Stomach (tissue), 8 donors: ENCODE measurements at regions not wholly inside any gene's neighbourhood (a gene's known extent, or its start where the extent isn't known, plus 50 kb on each side); places are given as distances from the start of the nearest gene placed in this dataset.
A peak's percentile ranks its signal among the peaks of the same experiment; 100 is the strongest.

Source experiments
- DNase-seq, 2 donors: peaks; one replicate each; pipeline versions ENCODE4 v3.0.0 to v3.0.0-alpha.2; 2013 to 2019
- H3K27ac ChIP-seq, 5 donors: fragments of 200-600 bp in 4 of 5; sonication (generic) in 4 of 5; one replicate each; pipeline ENCODE4 v1.5.1; 2013 to 2019; ENCODE audit warnings: mild to moderate bottlenecking in 1 of 5, moderate library complexity in 1 of 5
- H3K27me3 ChIP-seq, 3 donors: fragments of 200-600 bp; sonication (generic); one replicate each; pipeline ENCODE4 v1.5.1; 2017 to 2019; ENCODE audit warnings: mixed run types in 1 of 3
- H3K36me3 ChIP-seq, 4 donors: fragments of 200-600 bp; sonication (generic); 1 replicate in 3 of 4; 2 replicates in 1 of 4; pipeline ENCODE4 v1.5.1; 2016 to 2019
- H3K4me1 ChIP-seq, 4 donors: fragments of 200-600 bp; sonication (generic); one replicate each; pipeline ENCODE4 v1.5.1; 2016 to 2019
- H3K4me3 ChIP-seq, 4 donors: fragments of 200-600 bp; sonication (generic) in 3 of 4; one replicate each; pipeline ENCODE4 v1.5.1; 2016 to 2019; ENCODE audit warnings: mild to moderate bottlenecking in 1 of 4
- H3K9me3 ChIP-seq, 4 donors: fragments of 200-600 bp; sonication (generic); one replicate each; pipeline ENCODE4 v1.5.1; 2016 to 2019
- EP300 ChIP-seq: sonication (generic); formaldehyde crosslinking; IDR thresholded peaks from one replicate; pipeline ENCODE4 v1.6.1; 2017; ENCODE audit warnings: antibody characterized with exemption
- POLR2A ChIP-seq, 4 donors: fragments of 450-650 bp; IDR thresholded peaks; one replicate each; pipeline ENCODE4 v1.6.1; 2016; ENCODE audit warnings: antibody characterized with exemption in 4 of 4, control low read depth in 2 of 4, mild to moderate bottlenecking in 1 of 4, moderate library complexity in 1 of 4
- POLR2AphosphoS5 ChIP-seq, 3 donors: sonication (generic); formaldehyde crosslinking; IDR thresholded peaks; one replicate each; pipeline ENCODE4 v1.6.1; 2016; ENCODE audit warnings: antibody characterized with exemption in 3 of 3
- WGBS, 5 donors: extraction: QIAGEN DNeasy Blood & Tissue Kit in 3 of 5; methylation state at CpG; one replicate each; pipeline versions ENCODE4 v1.1.5 to v1.1.7; 2013 to 2018; 5-methylcytosine and 5-hydroxymethylcytosine counted together
- intact Hi-C: fragments of 100-400 bp; cut with DNase I; formaldehyde crosslinking; loops from one replicate; pipeline ENCODE4 v1.15.1; 2023; ENCODE audit warnings: low total_unique reads
- TF ChIP-seq, protein P1 (sequence below), 7 experiments: fragments of 450-650 bp in 4 of 7; fragments of 200-600 bp in 3 of 7; sonication (generic) in 3 of 7; IDR thresholded peaks; one replicate each; pipeline ENCODE4 v1.5.1; 2016 to 2019; ENCODE audit warnings: antibody characterized with exemption in 7 of 7, control low read depth in 2 of 7, mild to moderate bottlenecking in 1 of 7
- donor health status: healthy with polysubstance abuse.
- donor health status: Bipolar disorder and iron deficiency.
- donor health status: healthy.

DNA sequence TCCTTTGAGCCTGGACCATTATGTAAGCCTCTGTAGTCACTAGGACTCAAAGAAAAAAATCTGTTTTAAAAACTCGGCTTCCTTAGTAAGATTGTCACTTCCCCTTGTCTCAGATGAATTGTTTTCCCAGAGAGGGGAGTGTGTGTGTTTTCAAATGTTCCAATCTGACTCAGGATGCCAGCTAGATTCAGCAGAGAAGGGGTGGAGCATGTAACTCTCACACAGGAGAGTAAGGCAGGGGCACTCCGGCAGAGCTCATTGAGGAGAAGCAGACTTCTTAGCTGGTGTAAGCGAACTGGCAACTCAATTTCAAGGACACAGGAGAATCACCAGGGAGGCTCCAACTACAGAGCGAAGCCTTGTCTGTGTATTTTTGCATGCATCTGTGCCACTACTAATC lies 623.2 kb downstream of the LMO4 start:
- H3K4me1 ChIP-seq = peaks cover 0 to 32% (median 14%) of the 10 kb centered on the region in 4 donors
- no peaks in the 10 kb centered on the region for H3K27me3 ChIP-seq
- TF ChIP-seq POLR2A (IDR thresholded peaks at IDR 0.05) (no peak), POLR2AphosphoS5 (IDR thresholded peaks at IDR 0.05) (no peak), EP300 (no peak)
- TF ChIP-seq, protein P1, sequence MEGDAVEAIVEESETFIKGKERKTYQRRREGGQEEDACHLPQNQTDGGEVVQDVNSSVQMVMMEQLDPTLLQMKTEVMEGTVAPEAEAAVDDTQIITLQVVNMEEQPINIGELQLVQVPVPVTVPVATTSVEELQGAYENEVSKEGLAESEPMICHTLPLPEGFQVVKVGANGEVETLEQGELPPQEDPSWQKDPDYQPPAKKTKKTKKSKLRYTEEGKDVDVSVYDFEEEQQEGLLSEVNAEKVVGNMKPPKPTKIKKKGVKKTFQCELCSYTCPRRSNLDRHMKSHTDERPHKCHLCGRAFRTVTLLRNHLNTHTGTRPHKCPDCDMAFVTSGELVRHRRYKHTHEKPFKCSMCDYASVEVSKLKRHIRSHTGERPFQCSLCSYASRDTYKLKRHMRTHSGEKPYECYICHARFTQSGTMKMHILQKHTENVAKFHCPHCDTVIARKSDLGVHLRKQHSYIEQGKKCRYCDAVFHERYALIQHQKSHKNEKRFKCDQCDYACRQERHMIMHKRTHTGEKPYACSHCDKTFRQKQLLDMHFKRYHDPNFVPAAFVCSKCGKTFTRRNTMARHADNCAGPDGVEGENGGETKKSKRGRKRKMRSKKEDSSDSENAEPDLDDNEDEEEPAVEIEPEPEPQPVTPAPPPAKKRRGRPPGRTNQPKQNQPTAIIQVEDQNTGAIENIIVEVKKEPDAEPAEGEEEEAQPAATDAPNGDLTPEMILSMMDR (IDR thresholded peaks at IDR 0.05) = no peak
- no peaks in the 10 kb centered on the region for H3K9me3 ChIP-seq
- peak in 1 of 2 donors; percentile 45 for DNase-seq
- H3K27ac ChIP-seq = peak overlapping the region in 1 of 5 donors; percentile 44
- no peaks in the 10 kb centered on the region for H3K36me3 ChIP-seq
- H3K4me3 ChIP-seq = no peak overlapping the region
- WGBS, 5 donors = 37 to 57% (median 45%) methylated on average over 4 of the region's 4 CpGs
- intact Hi-C loops = no loop called here

DNA sequence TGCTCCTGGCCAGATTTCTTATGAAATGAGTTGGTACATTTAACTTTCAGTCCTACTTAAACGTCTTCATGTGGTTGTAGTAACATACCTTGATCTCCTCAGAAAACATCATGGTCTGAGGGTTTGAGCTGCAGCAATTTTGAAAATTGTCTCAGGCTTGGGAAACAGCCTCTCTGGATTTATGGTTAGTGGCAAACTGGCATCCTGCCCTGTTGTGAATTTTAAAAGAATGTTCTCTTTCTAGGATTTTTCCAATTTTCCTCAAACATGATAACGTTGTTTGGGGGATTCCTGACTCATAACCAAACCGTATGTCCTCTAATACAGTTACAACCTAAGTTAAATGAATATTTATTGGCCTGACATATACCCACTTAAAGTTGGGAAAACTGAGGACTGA lies 624.4 kb downstream of the LMO4 start:
- Histone ChIP-seq H3K4me3 (no peak overlapping the region), H3K4me1 (peaks cover 0 to 32% (median 14%) of the 10 kb centered on the region in 4 donors), H3K9me3 (no peaks in the 10 kb centered on the region), H3K36me3 (no peaks in the 10 kb centered on the region), H3K27ac (no peak overlapping the region), H3K27me3 (no peaks in the 10 kb centered on the region)
- TF ChIP-seq POLR2AphosphoS5 (IDR thresholded peaks at IDR 0.05) (no peak), POLR2A (IDR thresholded peaks at IDR 0.05) (no peak), EP300 (no peak)
- TF ChIP-seq, protein P1 (IDR thresholded peaks at IDR 0.05) = no peak
- intact Hi-C loops = no loop called here
- DNase-seq = no peak
- WGBS, 5 donors = 68 to 81% (median 76%) methylated on average over 3 of the region's 3 CpGs

DNA sequence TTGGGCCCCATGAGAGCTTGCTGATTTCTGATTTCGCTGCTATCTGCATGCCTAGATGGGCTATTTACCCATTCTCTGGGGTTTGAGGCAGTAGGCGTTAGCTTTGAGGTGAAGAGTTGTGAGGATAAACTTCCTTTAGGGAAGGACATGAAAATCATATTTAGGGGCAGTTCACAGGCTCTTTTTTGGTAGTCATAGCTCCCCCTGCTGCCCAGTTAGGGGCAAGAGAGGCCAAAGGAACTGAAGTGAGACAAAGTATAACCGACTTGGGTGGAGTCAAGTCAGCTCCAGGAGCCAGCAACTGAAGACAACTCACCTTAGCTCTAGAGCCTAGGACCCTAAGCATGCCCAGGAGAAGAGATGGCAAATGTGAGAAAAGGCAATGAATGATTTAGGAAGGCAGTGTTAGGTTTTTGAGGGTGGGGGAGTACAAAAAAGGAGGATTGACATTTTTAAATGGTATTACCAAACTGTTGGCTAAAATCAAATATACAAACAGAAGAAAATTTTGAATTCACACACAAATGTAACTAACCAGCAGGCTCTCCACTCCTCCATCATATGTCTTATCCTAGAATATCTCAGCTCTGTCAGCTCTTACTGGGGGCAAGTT lies 625.2 kb downstream of the LMO4 start:
- intact Hi-C loops = no loop called here
- 7 to 18% (median 11%) methylated on average over 3 of the region's 3 CpGs for WGBS, 5 donors
- TF ChIP-seq POLR2A (IDR thresholded peaks at IDR 0.05) = no peak
- TF ChIP-seq, protein P1 (IDR thresholded peaks at IDR 0.05) = peak in 5 of 7 experiments; percentile 53 to 80 (median 77)

DNA sequence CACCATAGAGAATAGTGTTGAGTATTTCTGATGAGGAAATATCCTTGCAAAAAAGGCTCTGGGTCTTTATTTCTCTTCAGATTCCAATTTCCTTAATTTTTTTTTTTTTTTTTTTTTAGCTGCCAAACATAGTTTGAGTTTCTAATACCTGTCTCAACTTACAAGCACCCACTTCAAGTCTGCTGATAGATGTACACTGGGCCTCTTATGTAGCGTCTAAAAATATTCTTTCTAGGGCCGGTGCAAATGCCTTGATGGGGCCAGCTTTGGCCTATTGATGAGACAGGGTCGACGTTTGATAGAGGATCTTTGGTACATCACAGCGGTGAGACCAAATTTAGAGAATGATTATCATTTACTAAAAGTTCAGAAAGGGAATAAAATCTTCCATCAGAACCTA lies 626.4 kb downstream of the LMO4 start:
- no peak for DNase-seq
- Histone ChIP-seq H3K4me1 (peaks cover 0 to 32% (median 14%) of the 10 kb centered on the region in 4 donors), H3K27me3 (no peaks in the 10 kb centered on the region), H3K36me3 (no peaks in the 10 kb centered on the region), H3K27ac (no peak overlapping the region), H3K4me3 (no peak overlapping the region), H3K9me3 (no peaks in the 10 kb centered on the region)
- intact Hi-C loops = no loop called here
- WGBS, 5 donors = 92 to 97% (median 96%) methylated on average over 5 of the region's 5 CpGs
- TF ChIP-seq EP300 (no peak), POLR2AphosphoS5 (IDR thresholded peaks at IDR 0.05) (no peak), POLR2A (IDR thresholded peaks at IDR 0.05) (no peak)
- TF ChIP-seq, protein P1 (IDR thresholded peaks at IDR 0.05) = no peak

More for the DNA sequence above, 625.2 kb downstream of the LMO4 start:
- no peaks in the 10 kb centered on the region for H3K27me3 ChIP-seq
- H3K27ac ChIP-seq = no peak overlapping the region
- no peaks in the 10 kb centered on the region for H3K9me3 ChIP-seq
- no peak overlapping the region for H3K4me3 ChIP-seq
- peaks cover 0 to 32% (median 14%) of the 10 kb centered on the region in 4 donors for H3K4me1 ChIP-seq
- no peaks in the 10 kb centered on the region for H3K36me3 ChIP-seq
- peak; percentile 75 to 90 for DNase-seq
